IMR-90 (cell line): ENCODE measurements at regions not wholly inside any gene's neighbourhood (a gene's known extent, or its start where the extent isn't known, plus 50 kb on each side); places are given as distances from the start of the nearest gene placed in this dataset.

ENCODE experiments used
- ATAC-seq: fragments of 200-7000 bp; cut with Tn5 transposase; 2 replicates; pipeline ENCODE4 v1.9.1; 2020; ENCODE audit warnings: low read depth, mild to moderate bottlenecking, moderate library complexity
- BruUV-seq: library from RNA; stranded (reverse); fragments of 400-500 nt; replicated peaks from 2 replicates; lab custom pipeline; 2021; lab: Mats Ljungman, UMichigan
- CTCF ChIA-PET: fragments of 300-600 bp; formaldehyde crosslinking; extraction: SDS; loops from one replicate; lab custom pipeline; 2021; ENCODE audit warnings: antibody characterized with exemption; lab: Yijun Ruan, JAX
- POLR2A ChIA-PET: fragments of 300-600 bp; sonication (Branson Sonifier 250); formaldehyde crosslinking; loops from one replicate; lab custom pipeline; 2022; ENCODE audit warnings: antibody characterized with exemption; ENCODE audit not compliant: unreplicated experiment; lab: Charles Lee
- DNase-seq: peaks from one replicate; pipeline ENCODE4 v3.0.0; 2013
- H2AFZ ChIP-seq: replicated peaks from 2 replicates; pipeline ENCODE3; 2013; ENCODE audit warnings: low read length, mild to moderate bottlenecking; ENCODE audit not compliant: poor library complexity
- H2AK5ac ChIP-seq: 2 replicates; pipeline ENCODE4 v1.6.1; 2013; ENCODE audit warnings: low read depth, low read length, inconsistent platforms
- H2AK9ac ChIP-seq: replicated peaks from 2 replicates; pipeline ENCODE3; 2013; ENCODE audit warnings: mild to moderate bottlenecking, low read depth, low read length, moderate library complexity; ENCODE audit not compliant: poor library complexity
- H2BK120ac ChIP-seq: 2 replicates; pipeline ENCODE4 v1.6.1; 2013; ENCODE audit warnings: low read depth, low read length, inconsistent platforms
- H2BK15ac ChIP-seq: 3 replicates; pipeline ENCODE4 v1.6.1; 2013; ENCODE audit warnings: low read depth, low read length, inconsistent platforms
- H2BK20ac ChIP-seq: 2 replicates; pipeline ENCODE4 v1.6.1; 2013; ENCODE audit warnings: low read depth, mild to moderate bottlenecking, inconsistent platforms, low read length, moderate library complexity
- H2BK5ac ChIP-seq: 2 replicates; pipeline ENCODE4 v1.6.1; 2013; ENCODE audit warnings: mild to moderate bottlenecking, low read depth, low read length, inconsistent platforms; ENCODE audit not compliant: poor library complexity, severe bottlenecking
- H3K14ac ChIP-seq: replicated peaks from 2 replicates; pipeline ENCODE4 v1.6.1; 2013; ENCODE audit warnings: low read depth, low read length, inconsistent platforms
- H3K18ac ChIP-seq: 2 replicates; pipeline ENCODE4 v1.6.1; 2013; ENCODE audit warnings: low read depth, low read length, control low read depth
- H3K23ac ChIP-seq: 2 replicates; pipeline ENCODE4 v1.6.1; 2013; ENCODE audit warnings: low read depth, low read length, inconsistent platforms
- H3K27ac ChIP-seq: 2 replicates; pipeline ENCODE4 v1.5.1; 2013; ENCODE audit warnings: mild to moderate bottlenecking, control low read depth, low read length; ENCODE audit not compliant: insufficient read depth
- H3K27me3 ChIP-seq: 2 replicates; pipeline ENCODE4 v1.6.1; 2013; ENCODE audit warnings: low read length; ENCODE audit not compliant: control insufficient read depth, insufficient read depth
- H3K36me3 ChIP-seq: 2 replicates; pipeline ENCODE4 v1.6.1; 2013; ENCODE audit warnings: low read length, mixed read lengths; ENCODE audit not compliant: control insufficient read depth, insufficient read depth
- H3K4ac ChIP-seq: 2 replicates; pipeline ENCODE4 v1.6.1; 2013; ENCODE audit warnings: low read depth, low read length, inconsistent platforms
- H3K4me1 ChIP-seq: 2 replicates; pipeline ENCODE4 v1.6.1; 2013; ENCODE audit warnings: low read length, mixed read lengths; ENCODE audit not compliant: control insufficient read depth, insufficient read depth
- H3K4me2 ChIP-seq: 2 replicates; pipeline ENCODE4 v1.6.1; 2013; ENCODE audit warnings: low read depth, mild to moderate bottlenecking, control low read depth, low read length, moderate library complexity
- H3K4me3 ChIP-seq: 2 replicates; pipeline ENCODE4 v1.5.1; 2013; ENCODE audit warnings: low read depth, mild to moderate bottlenecking, control low read depth, low read length, moderate library complexity; ENCODE audit not compliant: insufficient read depth
- H3K56ac ChIP-seq: 2 replicates; pipeline ENCODE4 v1.6.1; 2013; ENCODE audit warnings: low read length, inconsistent platforms; ENCODE audit not compliant: insufficient read depth; ENCODE audit errors: extremely low read depth
- H3K79me1 ChIP-seq, 2 experiments: 2 replicates each; pipeline ENCODE4 v1.6.1; 2013; ENCODE audit warnings: low read length in 2 of 2, inconsistent platforms in 1 of 2, low read depth in 1 of 2
- H3K9ac ChIP-seq: 2 replicates; pipeline ENCODE4 v1.6.1; 2013; ENCODE audit warnings: low read depth, low read length, control low read depth
- H3K9me1 ChIP-seq: 2 replicates; pipeline ENCODE4 v1.6.1; 2013; ENCODE audit warnings: low read length, inconsistent platforms; ENCODE audit not compliant: insufficient read depth
- H3K9me3 ChIP-seq: 2 replicates; pipeline ENCODE4 v1.6.1; 2013; ENCODE audit warnings: low read length; ENCODE audit not compliant: control insufficient read depth, insufficient read depth
- H4K20me1 ChIP-seq: 2 replicates; pipeline ENCODE4 v1.6.1; 2013; ENCODE audit warnings: low read length, inconsistent platforms; ENCODE audit not compliant: insufficient read depth
- H4K5ac ChIP-seq: 2 replicates; pipeline ENCODE4 v1.6.1; 2013; ENCODE audit warnings: mild to moderate bottlenecking, low read depth, low read length, control low read depth
- H4K8ac ChIP-seq, 2 experiments: 2 replicates each; pipeline ENCODE4 v1.6.1; 2013; ENCODE audit warnings: low read depth in 2 of 2, low read length in 2 of 2, control low read depth in 1 of 2, inconsistent platforms in 1 of 2
- H4K91ac ChIP-seq: 2 replicates; pipeline ENCODE4 v1.6.1; 2013; ENCODE audit warnings: low read depth, low read length, inconsistent platforms; ENCODE audit not compliant: insufficient read depth
- BHLHE40 ChIP-seq: fragments of 150-350 bp; IDR thresholded peaks from 2 replicates; pipeline ENCODE4 v1.6.1; 2016; ENCODE audit warnings: mild to moderate bottlenecking, low read depth, low read length
- CEBPB ChIP-seq: IDR thresholded peaks from 2 replicates; pipeline ENCODE4 v1.6.1; 2012; ENCODE audit warnings: low read depth, low read length, improper control_type of control experiment
- CHD1 ChIP-seq: IDR thresholded peaks from 2 replicates; pipeline ENCODE4 v1.6.1; 2012; ENCODE audit warnings: low read depth, low read length, improper control_type of control experiment
- CTCF ChIP-seq: conservative IDR thresholded peaks from 2 replicates; pipeline ENCODE4 v1.5.1; 2012; ENCODE audit warnings: mild to moderate bottlenecking, low read depth, low read length, improper control_type of control experiment
- ELK1 ChIP-seq: fragments of 150-350 bp; IDR thresholded peaks from 2 replicates; pipeline ENCODE4 v1.6.1; 2016; ENCODE audit warnings: low read depth, mild to moderate bottlenecking, low read length, moderate library complexity, borderline replicate concordance
- FOS ChIP-seq: fragments of 150-350 bp; IDR thresholded peaks from 2 replicates; pipeline ENCODE4 v1.6.1; 2016; ENCODE audit warnings: low read depth, low read length
- MAFK ChIP-seq: IDR thresholded peaks from 2 replicates; pipeline ENCODE4 v1.6.1; 2012; ENCODE audit warnings: low read depth, low read length, improper control_type of control experiment
- MAZ ChIP-seq: IDR thresholded peaks from 2 replicates; pipeline ENCODE4 v1.6.1; 2012; ENCODE audit warnings: low read depth, mild to moderate bottlenecking, low read length, improper control_type of control experiment, moderate library complexity, borderline replicate concordance
- NFE2L2 ChIP-seq: fragments of 150-350 bp; IDR thresholded peaks from 2 replicates; pipeline ENCODE4 v1.6.1; 2016; ENCODE audit warnings: low read depth, mild to moderate bottlenecking, low read length
- POLR2A ChIP-seq: IDR thresholded peaks from 2 replicates; pipeline ENCODE4 v1.6.1; 2012; ENCODE audit warnings: mild to moderate bottlenecking, low read depth, low read length
- RAD21 ChIP-seq: IDR thresholded peaks from 2 replicates; pipeline ENCODE4 v1.6.1; 2012; ENCODE audit warnings: low read length, improper control_type of control experiment
- RCOR1 ChIP-seq: IDR thresholded peaks from 2 replicates; pipeline ENCODE4 v1.6.1; 2012; ENCODE audit warnings: mild to moderate bottlenecking, low read length, improper control_type of control experiment; ENCODE audit not compliant: insufficient replicate concordance
- RFX5 ChIP-seq: IDR thresholded peaks from 2 replicates; pipeline ENCODE4 v1.8.0; 2012; ENCODE audit warnings: low read depth, mild to moderate bottlenecking, low read length, moderate library complexity
- SMC3 ChIP-seq: fragments of 150-350 bp; IDR thresholded peaks from 2 replicates; pipeline ENCODE4 v1.6.1; 2016; ENCODE audit warnings: low read depth, mild to moderate bottlenecking, antibody characterized with exemption, low read length, moderate library complexity
- USF2 ChIP-seq: fragments of 150-350 bp; IDR thresholded peaks from 2 replicates; pipeline ENCODE4 v1.6.1; 2017; ENCODE audit warnings: mild to moderate bottlenecking, antibody characterized with exemption, low read length, low read depth
- WGBS, 2 experiments: methylation state at CpG; one replicate each; pipeline versions ENCODE4 v1.1.5 to v1.1.7; 2013; ENCODE audit warnings: missing lambda C conversion rate in 2 of 2; ENCODE audit not compliant: insufficient read length in 1 of 2; ENCODE audit errors: extremely low coverage in 2 of 2; 5-methylcytosine and 5-hydroxymethylcytosine counted together
- dilution Hi-C: fragments of 300-500 bp; cut with HindIII; formaldehyde crosslinking; loops from one replicate; pipeline ENCODE4 v1.14.3; 2018; ENCODE audit warnings: low sequenced_read_pairs; ENCODE audit not compliant: unreplicated experiment
- in situ Hi-C: fragments of 300-500 bp; cut with MboI; formaldehyde crosslinking; loops from 3 replicates; pipeline ENCODE4 v1.14.3; 2019; ENCODE audit warnings: low sequenced_read_pairs, inconsistent platforms, mixed read lengths
- intact Hi-C: fragments of 100-400 bp; cut with micrococcal nuclease; formaldehyde crosslinking; loops from 2 replicates; pipeline ENCODE4 v1.10.0; 2022

- Histone ChIP-seq H3K56ac (no peak overlapping the region), H2BK5ac (no peak overlapping the region), H4K20me1 (no peaks in the 10 kb centered on the region), H3K18ac (no peak overlapping the region), H3K27me3 (no peaks in the 10 kb centered on the region; the same call in 1 of the 2 replicates), H3K79me1 (no peaks in the 10 kb centered on the region), H2AK9ac (no peak overlapping the region), H4K8ac (no peak overlapping the region), H4K91ac (no peak overlapping the region), H3K9me1 (no peaks in the 10 kb centered on the region), H3K4me1 (no peaks in the 10 kb centered on the region; the same call in 1 of the 2 replicates), H2BK15ac (no peak overlapping the region), H3K4ac (no peak overlapping the region), H3K4me2 (no peak overlapping the region), H2BK120ac (no peak overlapping the region), H3K9me3 (no peaks in the 10 kb centered on the region), H2AK5ac (no peak overlapping the region), H3K9ac (no peak overlapping the region), H3K36me3 (no peaks in the 10 kb centered on the region), H4K5ac (no peak overlapping the region), H2BK20ac (no peak overlapping the region), H3K4me3 (no peak overlapping the region), H3K27ac (no peak overlapping the region), H3K14ac (no peak overlapping the region), H2AFZ (no peak overlapping the region), H3K23ac (no peak overlapping the region)
- in situ Hi-C loops = loop anchor here (10.0 to 25.0 kb wide), 2 partner anchors 65 to 493 kb away; no protein-coding TSS in a partner anchor
- ChIA-PET CTCF (interaction anchor here (1.4 kb wide), 1 partner anchor 69 kb away, joined by 3 read pairs; no protein-coding TSS in a partner anchor), POLR2A (no interaction called here)
- no TSS peak for BruUV-seq
- TF ChIP-seq RCOR1 (no peak), ELK1 (no peak), NFE2L2 (no peak), POLR2A (no peak), RAD21 (no peak), BHLHE40 (no peak), RFX5 (no peak), FOS (no peak), CHD1 (no peak), MAZ (no peak), CEBPB (no peak), CTCF (no peak), USF2 (no peak), MAFK (no peak), SMC3 (no peak)
- no peak for ATAC-seq
- no CpG with 5 or more reads among the region's 2 CpGs for WGBS, 2 experiments
- intact Hi-C loops = no loop called here
- DNase-seq = no peak
- dilution Hi-C loops = no loop called here
Measured at GRCh38 chr11:109869536-109869935, 223.7 kb upstream of the ZC3H12C start.
